ENCODE measurements at regions not wholly inside any gene's neighbourhood (a gene's known extent, or its start where the extent isn't known, plus 50 kb on each side); places are given as distances from the start of the nearest gene placed in this dataset.

DNA sequence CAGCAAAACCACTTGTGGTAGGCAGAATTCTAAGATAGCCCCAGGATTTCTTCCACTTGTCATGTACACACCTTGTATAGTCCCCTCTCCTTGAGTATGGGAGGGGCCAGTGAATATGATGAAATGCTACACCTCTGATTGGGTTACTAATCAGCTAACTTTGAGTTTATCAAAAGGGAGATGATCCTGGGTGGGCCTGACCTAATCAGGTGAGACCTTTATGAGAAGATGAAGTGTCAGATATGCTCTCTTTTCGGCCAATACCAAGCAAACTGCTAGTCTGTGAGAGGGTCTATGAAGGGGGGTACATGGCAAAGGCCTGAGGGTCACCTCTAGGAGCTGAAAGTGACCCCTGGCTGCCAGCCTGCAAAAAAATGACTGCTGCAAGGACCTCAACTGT lies 154.3 kb upstream of the CRY1 start:
- TF ChIP-seq, protein P1, sequence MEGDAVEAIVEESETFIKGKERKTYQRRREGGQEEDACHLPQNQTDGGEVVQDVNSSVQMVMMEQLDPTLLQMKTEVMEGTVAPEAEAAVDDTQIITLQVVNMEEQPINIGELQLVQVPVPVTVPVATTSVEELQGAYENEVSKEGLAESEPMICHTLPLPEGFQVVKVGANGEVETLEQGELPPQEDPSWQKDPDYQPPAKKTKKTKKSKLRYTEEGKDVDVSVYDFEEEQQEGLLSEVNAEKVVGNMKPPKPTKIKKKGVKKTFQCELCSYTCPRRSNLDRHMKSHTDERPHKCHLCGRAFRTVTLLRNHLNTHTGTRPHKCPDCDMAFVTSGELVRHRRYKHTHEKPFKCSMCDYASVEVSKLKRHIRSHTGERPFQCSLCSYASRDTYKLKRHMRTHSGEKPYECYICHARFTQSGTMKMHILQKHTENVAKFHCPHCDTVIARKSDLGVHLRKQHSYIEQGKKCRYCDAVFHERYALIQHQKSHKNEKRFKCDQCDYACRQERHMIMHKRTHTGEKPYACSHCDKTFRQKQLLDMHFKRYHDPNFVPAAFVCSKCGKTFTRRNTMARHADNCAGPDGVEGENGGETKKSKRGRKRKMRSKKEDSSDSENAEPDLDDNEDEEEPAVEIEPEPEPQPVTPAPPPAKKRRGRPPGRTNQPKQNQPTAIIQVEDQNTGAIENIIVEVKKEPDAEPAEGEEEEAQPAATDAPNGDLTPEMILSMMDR (IDR thresholded peaks at IDR 0.05): no peak
- TF ChIP-seq POLR2A (IDR thresholded peaks at IDR 0.05): no peak

Measured in testis (tissue), 2 donors.